Stimulated activated naive CD8-positive, alpha-beta T cell treated with anti-CD3 and anti-CD28 coated beads, Interleukin-15, Interleukin-2, amounts not matched to agents 100 U/mL and 50 U/mL, for 24 hours (primary cell): ENCODE measurements at regions not wholly inside any gene's neighbourhood (a gene's known extent, or its start where the extent isn't known, plus 50 kb on each side); places are given as distances from the start of the nearest gene placed in this dataset.

Experiments used
- ATAC-seq: fragments of 150-1000 bp; cut with Tn5 transposase; one replicate; pipeline ENCODE4 v1.10.0; 2021
- DNase-seq: peaks from one replicate; pipeline ENCODE4 v3.0.0; 2021

DNA sequence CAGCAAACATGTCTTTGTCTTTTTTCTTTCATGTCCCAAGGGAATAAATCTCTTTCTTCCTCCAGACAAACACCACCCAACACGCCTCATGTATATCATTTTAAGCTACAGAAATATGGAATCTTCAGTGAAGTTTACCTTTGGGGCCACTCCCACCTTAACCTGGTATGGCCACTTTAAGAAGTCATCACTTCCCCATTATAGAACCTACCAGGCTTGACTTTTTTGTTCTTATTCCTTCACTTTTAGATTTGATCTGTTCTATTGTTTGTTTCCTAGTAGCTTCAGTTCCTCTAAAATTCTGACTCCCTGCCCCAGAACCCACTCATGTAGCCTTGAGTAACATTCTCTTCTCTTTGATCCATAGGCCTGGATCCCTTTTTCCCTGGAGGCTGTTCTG, 226.3 kb downstream of the HLX start:
- DNase-seq = no peak
- ATAC-seq = no peak

DNA sequence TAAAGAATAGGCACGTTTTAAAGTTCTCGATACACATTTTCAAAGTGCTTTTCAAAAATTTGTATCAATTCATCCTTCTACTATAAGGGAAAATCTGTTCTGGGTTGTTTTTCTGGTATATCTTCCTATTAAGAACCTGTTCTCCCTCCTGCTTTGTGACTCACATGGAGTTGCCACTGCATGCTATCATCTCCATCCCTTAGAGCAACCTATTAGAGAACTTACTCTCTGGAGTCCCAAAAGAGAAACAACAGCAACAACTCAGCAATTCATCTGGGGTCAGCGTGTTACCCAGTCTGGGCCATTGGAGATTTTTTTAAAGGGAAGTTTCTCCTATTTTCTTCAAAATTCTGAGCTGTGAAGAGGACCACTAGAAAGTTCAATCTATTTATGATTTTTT, 227.4 kb downstream of the HLX start:
- DNase-seq (no peak), ATAC-seq (no peak)

DNA sequence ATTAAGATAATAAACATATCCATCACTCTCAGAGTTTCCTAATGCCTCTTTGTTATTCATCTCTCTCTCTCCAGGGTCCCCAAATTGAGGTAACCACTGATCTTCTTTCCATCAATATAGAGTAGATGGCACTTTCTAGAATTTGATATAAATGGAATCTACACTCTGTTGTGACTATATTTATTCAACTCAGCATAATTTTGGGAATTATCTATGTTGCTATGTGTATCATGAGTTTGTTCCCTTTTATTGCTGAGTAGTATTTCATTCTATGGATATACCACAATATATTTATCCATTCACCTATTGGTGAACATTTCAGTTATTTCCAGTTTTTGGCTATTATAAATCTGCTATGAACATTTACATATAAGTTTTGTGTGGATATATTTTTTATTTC, 230.7 kb downstream of the HLX start:
- ATAC-seq = no peak
- DNase-seq = no peak

DNA sequence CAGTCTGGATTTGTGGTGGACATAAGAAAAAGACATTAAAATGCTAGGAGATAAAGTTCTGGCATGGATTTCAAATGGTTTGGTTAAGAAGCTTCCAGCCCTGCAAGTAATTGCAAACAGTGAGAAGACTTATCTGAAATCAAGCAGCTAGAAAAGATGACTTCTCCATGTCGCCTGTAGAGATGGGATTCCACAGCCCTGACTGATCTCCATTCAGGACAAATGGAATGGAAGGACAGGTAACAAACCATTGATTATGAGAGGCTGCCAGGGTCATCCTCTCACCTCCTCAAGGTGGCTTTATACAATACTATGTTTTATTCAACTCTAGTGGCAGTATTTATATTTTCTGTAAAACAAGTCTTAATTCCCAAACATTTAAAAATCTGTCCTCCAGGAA, 237.9 kb downstream of the HLX start:
- DNase-seq (no peak), ATAC-seq (no peak)

DNA sequence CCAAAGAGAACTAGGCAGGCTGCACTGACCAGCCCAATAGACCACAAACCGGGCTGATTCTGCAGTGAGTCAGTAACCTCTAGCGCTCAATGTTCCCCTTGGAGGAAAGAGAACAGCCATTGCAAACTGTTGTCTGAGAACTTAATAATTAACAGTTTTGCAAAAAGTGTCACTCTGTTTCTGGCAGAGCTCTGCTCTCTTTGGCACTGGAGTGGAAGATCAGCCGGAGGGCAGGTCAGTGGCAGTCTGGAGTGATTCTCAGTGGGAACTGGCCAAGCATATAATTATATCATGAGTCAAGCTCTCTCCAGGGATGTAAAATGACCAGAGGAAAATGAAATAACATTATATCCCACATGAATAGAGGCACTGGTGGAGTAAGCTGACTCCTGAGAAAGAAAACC, 238.3 kb downstream of the HLX start:
- no peak for DNase-seq
- ATAC-seq = no peak

DNA sequence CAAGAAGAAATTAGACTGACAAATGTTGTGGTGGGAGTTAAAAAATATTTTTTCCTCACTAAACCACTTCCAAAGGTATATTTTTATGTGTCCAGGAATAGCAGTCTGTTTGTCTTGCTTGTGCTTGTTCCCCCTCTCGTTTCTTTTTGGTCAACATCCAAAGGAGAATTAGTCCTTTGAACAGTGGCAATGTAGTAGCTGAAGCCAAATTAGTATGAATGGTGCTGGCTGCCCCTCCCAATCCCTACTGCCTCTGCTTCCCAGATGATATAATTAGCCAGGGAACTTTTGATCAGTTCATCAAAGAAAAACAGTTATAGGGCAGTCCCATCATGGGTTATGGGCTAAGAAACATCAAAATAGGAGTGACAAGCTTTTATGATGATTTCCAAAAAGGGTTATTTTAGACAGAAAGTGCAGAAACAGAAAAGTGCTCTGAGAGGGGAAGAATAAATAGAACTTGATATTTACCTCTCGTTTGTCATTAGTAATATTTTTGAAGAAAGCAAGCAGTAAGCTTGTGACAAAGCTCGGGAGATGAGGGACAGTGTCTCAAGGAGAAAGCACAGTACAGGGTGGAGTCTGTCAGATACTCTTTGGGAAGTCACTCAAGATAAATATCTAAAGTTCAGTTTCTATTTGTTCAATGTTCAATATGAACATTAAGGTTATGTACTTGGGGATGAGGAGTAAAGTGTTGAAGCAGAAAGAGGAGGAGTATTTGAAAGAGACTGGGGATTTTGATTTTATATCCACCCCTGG, 239.1 kb downstream of the HLX start:
- ATAC-seq = no peak
- DNase-seq = no peak

DNA sequence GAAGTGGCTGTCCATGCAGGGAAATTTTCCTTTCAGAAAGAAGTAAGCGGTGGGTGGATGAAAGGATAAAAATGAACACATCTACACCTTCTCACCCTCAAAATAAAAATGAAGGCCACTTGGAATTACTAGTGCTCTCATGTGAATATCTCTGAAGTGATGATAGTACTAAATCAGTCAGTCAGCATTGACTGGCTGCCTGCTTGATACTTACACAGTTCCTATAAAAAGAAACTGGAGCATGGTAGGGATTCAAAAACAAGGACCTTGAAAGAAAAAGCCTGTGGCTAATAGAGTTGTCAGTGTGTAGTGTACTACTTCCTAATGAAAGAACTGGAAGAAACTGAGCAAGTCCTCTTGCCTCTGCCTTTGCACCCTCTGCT, 239.7 kb downstream of the HLX start:
- ATAC-seq (no peak), DNase-seq (no peak)

DNA sequence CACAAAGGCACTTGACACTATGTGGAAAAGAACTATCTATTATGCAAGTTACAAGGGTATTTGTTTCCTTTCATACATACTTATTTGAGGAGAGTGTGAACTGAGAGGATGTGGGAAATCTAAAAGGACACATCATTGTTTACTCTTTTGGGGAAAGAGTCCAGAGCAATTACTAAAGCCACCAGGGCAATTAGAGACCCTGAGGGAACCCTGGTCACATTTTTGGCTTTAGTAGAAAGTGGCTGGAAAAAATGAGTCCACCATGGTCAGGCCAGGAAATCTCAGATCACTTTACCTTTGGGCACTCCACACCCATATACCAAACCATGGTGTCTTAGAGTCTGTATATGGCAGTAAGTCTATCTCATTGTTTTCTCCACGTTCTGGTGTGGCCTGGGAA, 243.3 kb downstream of the HLX start:
- DNase-seq (no peak), ATAC-seq (no peak)

DNA sequence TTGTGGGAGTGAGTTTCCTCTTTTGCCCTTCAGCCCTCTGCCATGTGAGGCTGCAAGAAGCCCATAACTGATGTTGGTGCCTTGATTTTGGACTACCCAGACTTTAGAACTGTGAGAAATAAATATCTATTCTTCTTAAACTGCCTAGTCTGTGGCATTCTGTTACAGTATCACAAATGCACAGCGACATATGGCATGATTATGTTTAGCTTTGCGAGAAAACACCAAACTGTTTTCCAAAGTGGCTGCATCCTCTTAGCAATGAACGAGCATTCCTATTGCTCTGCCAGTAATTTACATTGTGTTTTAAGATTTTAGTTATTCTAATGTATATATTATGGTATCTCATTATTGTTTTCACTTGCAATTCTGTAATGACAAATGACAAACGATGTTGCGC, 246.7 kb downstream of the HLX start:
- DNase-seq (no peak), ATAC-seq (no peak)

DNA sequence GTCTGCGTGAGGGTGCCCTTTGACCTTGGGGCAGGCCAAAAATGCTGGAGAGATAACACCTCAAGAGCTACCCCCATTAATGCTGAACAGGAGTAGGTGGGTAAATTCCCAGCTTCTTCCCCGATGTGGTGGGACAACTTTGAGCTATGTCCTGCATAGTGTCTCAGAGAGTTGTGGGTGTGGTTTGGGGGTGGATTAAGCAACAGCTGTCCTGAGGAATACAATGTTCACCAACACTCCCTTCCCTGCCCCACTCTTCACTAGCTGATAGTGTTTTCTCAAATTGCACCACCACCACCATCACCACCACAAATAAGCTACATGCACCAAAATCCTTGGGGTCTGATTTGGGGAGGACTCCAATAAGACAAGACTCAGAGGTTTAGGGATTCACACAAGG, 258.4 kb downstream of the HLX start:
- ATAC-seq (no peak), DNase-seq (no peak)

DNA sequence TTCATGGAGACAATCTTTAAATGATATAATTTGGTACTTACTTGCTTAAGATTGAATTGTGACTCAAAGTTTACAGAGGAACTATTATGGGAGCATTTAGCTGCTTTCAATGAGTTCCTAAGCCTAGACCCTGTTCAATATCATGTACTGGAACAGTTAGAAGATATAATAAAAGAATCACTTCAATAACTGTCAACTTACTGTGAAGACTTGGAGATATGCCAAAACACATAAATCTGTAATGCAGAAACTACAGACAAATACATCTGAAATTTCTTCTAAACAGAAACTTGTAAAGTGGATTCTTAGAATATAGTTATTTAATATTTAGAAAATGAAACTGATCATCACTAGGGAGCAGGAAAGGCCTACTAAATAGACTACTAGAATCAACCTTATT, 259.3 kb downstream of the HLX start:
- ATAC-seq (no peak), DNase-seq (no peak)

DNA sequence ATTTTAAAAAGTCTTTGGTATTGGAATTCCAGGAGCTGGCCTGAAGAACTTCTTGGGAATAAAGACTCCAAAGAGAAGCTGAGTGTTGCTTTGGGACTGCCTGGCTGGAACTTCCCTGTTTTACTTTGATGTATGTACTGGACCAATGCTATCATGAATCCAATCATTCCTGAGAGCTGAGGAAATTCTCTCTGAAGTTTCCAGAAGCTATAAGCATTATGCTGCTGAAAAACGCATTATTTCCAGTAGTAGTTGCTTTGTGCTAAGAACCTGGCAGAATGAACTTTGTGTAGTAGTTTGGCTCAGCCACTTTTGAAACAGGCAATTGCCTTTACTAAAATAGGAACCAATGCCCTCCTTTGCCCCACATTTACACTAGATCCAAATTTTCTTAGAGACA, 260.7 kb downstream of the HLX start:
- DNase-seq (no peak), ATAC-seq (no peak)

DNA sequence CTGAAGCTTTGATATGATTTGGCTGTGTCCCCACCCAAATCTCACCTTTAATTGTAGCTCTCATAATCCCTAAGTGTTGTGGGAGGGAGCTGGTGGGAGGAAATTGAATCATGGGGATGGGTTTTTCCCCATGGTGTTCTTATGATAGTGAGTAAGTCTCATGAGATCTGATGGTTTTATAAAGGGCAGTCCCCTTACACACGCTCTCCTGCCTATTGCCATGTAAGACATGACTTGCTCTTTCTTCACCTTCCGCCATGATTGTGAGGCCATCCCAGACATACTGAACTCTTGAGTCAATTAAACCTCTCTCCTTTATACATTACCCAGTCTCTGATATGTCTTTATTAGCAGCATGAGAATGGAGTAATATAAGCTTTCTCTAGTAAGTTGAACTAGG, 261.9 kb downstream of the HLX start:
- DNase-seq = no peak

DNA sequence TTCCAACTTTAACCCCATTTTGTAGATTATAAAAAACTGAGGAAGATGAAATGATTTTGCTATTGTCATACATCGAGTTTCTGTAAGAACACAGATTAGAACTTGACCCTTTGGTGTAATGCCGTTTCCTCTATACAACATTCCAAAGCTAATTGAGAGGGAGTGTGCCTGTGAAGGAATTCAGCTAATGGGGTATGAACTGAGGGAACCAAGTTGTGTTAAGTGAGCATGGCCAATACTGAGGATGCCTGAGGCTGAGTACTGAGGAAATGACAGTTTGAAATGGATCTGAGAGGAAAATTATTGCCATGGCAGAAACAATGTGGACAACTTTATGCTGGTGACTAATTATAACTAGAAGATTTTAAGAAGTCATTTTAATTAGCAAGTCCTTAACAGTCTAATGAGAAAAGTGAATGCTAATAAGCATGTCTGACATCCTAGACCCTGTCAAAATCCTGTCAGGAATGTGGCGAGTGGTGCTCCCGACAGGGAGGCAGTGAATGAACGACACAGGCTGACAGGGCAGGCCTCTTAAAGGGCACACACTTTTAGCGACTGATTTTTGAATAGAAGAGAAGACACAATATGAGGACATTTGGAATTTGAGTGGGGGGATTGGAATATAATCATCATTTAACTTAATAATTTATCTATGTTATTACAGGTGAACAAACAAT, 262.5 kb downstream of the HLX start:
- DNase-seq (no peak), ATAC-seq (no peak)

More for the DNA sequence above, 261.9 kb downstream of the HLX start:
- ATAC-seq = no peak

DNA sequence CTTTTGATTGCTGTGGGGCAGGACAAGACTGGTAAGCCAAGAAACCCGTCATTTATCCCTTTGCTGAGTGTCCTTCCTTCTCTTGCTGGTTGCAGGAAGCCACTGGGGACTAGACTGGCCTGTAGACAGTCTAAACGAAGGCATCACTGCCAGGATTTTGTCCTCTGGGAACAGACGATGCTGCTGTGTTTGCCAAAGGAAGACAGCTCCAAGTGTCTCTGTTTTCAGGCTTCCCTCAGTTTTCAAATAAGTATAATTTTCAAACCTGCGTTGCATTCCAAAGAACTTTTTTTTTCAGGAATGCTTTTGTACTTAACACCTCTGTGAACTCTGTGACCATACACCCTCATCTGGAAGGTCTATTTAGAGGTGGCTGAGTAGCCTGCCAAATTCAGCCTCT, 269.4 kb downstream of the HLX start:
- DNase-seq (no peak), ATAC-seq (no peak)

DNA sequence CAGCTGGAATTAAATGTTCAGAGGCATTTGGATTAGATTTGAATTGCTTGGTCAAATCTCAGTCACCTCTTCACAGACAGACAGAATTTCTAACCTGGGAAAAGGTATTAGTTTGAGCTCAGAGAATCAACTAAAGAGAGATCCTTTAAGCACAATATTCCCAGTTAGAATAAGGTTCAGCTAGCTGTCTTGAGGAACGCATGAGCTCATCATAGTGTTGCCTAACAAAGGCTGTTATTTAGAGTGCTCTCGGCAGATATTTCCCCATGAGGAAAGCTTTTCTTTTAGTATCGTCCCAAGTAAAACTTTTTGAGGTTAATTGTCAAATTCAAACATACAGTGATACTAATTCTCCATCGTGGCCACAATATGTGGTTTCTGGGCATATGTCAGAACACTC, 269.9 kb downstream of the HLX start:
- ATAC-seq = no peak
- no peak for DNase-seq

DNA sequence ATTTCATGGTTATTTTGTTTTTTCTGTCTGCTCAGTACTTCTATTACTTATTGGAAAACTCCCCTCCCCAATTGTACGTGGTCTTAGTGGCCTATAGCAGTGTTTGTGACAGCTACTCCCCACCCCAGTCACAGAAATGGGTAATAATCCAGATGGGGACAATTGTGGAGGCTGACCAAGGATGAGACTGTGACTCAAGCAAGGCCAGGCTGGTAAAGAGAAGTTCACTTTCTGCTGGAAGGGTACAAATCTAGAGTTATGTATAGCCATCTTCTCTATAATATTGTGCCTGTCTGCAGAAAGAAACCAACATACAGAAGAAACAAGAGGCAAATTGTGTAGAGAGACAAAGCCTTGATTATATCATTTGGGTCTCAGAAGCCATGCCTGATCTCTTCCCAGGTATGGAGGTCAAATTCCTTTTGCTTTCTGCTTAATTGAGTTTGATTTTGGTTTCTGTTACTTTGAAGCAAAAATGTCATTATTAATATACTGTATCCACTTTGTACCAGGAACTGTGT, 270.4 kb downstream of the HLX start:
- no peak for DNase-seq
- no peak for ATAC-seq

DNA sequence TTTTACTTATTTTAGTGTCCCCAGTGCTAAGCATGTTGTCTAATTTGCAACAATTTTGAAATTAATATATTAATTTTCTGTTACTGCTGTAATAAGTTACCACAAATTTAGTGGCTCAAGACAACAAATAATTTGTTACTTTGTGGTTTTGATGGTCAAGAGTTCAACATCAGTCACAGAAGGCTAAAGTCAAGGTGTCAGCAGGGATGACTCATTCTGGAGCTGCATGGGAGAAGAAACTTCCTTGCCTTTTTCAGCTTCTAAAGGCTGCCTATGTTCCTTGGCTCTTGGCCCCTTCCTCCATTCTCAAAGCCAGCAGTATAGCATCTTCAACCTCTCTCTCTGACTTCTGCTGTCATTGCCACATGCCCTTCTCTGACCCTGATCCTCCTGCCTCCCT, 271.8 kb downstream of the HLX start:
- no peak for DNase-seq
- ATAC-seq = no peak

DNA sequence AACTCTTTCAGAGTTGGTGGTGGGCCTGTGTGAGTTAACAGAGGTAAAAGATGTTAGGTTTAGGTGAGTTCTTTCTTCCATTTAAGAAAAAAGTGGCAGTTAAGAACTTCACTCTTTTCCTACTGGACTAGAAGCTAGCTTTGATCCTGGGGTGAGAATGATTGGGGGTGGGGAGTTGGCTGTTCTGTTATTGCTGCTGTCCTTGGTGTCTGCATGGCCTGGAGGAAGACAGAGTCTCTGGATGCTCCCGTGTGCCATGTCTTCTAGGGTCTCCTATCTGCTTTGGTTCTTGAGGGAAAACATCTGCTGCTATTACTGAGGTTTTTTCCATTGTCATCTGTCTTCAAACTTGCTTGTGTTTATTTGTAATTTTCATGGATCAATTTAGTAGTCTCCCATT, 275.7 kb downstream of the HLX start:
- no peak for DNase-seq
- ATAC-seq = no peak

DNA sequence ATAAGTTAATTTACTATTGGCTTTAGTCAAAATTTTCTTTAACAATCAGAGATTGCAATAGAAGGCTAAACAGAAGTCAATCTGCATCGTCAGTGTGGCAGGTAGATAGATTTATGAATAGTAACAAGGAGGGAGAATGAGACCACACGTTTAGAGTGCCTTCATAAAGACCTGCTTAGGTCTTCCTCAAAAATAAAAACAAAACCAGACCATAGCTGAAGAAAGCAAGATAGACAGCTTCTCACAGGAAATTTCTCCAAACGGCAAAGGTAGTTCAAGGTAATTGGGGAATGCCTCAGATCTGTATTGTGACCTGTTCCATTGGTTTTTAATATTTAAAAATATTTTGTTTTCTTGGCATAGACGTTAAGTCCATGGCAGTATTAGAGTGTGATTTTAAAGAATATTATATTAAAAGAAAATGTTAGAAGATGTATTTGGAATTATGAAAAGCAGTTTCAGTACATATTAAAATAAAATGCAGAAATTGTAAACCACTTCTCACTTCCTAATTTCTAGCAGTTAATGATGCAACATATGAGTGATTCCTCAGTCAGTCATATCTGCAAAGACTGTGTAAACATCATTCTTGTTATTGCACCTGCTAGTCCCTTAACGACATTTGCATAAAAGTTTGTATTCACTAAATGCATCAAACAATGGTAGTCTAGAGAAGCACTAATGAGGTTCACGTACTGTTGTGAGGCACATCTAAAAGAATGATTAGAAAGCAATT, 278.0 kb downstream of the HLX start:
- ATAC-seq (no peak), DNase-seq (no peak)

DNA sequence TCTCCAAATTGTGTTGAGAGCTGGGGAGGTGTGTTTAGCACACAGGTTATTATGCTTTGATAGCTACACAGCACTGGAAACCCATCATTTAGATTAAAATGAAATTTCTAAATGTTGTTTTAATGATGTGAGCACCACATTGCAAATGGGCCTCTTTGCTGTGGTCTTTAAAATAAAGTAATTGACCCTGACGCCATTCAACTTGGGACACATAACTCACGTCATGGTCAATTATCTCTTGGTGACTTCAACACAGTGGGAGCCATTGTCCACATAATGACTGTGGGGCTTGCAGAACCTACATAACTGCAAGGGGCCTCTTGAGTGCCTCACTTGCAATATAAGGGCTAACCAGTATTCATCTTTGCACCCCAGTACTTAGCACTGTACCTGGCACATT, 280.4 kb downstream of the HLX start:
- ATAC-seq (no peak), DNase-seq (no peak)

DNA sequence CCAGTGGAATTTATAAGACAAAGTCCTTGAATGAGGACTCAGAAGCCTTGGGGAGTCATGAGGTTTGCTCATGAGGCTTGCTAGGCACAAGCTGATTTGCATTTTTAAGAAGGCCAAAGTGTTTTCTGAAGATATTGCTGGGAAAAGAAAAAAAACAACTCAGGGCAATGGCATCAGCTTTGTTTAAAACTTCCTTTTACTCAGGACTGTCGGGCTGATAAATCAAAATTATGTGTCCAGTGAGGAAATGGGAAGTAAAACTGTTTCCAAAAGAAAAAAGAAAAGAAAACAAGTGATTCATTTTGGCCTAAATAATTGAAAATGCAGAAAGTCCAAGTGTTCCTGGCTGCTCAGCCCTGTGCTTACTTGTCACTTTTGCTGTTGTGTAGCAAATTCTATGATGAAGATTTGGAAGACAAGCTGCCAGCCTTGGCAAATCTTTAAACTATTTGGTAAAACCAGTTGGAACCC, 282.4 kb downstream of the HLX start:
- ATAC-seq = no peak
- DNase-seq = no peak

DNA sequence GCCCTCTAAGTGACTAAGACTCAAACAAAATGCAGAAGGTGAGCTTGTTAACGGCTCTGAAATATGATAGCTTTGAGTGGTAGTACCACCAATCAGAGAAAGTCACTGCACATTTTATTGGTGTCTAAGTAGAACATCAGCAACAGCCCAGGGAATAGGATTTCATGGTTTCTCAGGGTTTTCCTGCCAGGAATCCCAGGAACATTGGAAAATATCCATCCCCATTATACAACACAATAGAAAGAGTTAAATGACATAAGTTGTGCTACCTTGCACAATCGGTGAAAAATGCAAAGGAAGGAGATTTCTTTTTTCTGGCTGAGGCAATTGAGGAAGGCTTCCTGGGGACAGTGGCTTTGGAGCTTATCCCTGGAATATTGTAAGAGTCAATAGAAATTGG, 283.1 kb downstream of the HLX start:
- DNase-seq = no peak

More for the DNA sequence above, 283.1 kb downstream of the HLX start:
- ATAC-seq = no peak
